LNCaP clone FGC (cell line): ENCODE measurements at regions not wholly inside any gene's neighbourhood (a gene's known extent, or its start where the extent isn't known, plus 50 kb on each side); places are given as distances from the start of the nearest gene placed in this dataset.

Experiments used
- DNase-seq: peaks from one replicate; pipeline ENCODE4 v3.0.0-alpha.2; 2011; ENCODE audit warnings: low read depth
- H3K4me3 ChIP-seq: 2 replicates; pipeline ENCODE4 v1.5.1; 2011; ENCODE audit warnings: mild to moderate bottlenecking, low read depth, low read length, control low read depth
- TF ChIP-seq, protein P1 (sequence below): IDR thresholded peaks from 2 replicates; pipeline ENCODE4 v1.5.1; 2012; ENCODE audit warnings: mild to moderate bottlenecking; ENCODE audit not compliant: control insufficient read depth, insufficient read depth; ENCODE audit errors: extremely low read depth

DNA sequence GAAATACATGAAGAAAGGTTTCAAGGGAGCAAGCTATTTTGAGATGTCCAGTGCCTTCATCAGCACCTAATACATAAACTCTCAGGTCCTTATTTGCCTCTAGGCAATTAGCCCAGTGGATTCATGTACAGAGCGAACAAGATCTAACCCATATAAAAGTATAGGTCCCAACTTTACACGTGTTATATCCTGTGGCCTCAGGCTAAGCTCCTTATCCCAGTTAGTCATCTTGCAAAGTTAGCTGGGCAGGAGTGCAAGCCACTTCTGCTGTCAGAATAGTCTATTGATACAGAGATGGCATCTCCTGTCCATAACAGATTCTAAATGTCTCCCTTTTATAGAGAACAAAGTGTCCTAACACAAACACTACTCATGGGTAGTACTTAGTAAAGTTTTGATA is 203.9 kb upstream of the PIK3C3 start:
- TF ChIP-seq, protein P1, sequence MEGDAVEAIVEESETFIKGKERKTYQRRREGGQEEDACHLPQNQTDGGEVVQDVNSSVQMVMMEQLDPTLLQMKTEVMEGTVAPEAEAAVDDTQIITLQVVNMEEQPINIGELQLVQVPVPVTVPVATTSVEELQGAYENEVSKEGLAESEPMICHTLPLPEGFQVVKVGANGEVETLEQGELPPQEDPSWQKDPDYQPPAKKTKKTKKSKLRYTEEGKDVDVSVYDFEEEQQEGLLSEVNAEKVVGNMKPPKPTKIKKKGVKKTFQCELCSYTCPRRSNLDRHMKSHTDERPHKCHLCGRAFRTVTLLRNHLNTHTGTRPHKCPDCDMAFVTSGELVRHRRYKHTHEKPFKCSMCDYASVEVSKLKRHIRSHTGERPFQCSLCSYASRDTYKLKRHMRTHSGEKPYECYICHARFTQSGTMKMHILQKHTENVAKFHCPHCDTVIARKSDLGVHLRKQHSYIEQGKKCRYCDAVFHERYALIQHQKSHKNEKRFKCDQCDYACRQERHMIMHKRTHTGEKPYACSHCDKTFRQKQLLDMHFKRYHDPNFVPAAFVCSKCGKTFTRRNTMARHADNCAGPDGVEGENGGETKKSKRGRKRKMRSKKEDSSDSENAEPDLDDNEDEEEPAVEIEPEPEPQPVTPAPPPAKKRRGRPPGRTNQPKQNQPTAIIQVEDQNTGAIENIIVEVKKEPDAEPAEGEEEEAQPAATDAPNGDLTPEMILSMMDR = no peak
- no peak overlapping the region for H3K4me3 ChIP-seq
- peak; percentile 98 for DNase-seq

DNA sequence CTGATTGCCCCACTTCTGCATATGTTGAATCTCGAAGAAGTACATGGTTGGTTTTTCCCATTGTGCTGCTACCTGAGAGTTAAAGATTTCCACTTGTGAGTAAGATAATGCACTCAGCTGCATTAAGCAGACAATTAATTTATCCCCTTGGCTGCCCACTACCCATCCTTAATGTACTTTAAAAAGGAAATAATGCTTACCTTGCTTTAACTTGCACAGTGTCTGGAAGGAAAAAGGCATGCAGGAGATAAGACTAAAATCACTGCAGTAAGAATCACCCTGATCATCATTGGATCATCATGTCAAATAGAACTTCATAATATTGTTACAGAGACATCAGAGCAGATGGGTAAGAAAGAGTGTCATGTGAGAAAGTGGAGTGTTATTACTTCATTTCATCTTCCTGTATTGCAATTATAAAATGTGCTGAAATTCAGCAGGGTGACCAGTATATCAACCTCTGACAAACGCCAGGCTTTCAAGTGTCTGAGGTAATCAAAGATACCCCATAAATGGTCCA is 207.3 kb upstream of the PIK3C3 start:
- no peak for DNase-seq
- TF ChIP-seq, protein P1 = no peak
- no peak overlapping the region for H3K4me3 ChIP-seq

DNA sequence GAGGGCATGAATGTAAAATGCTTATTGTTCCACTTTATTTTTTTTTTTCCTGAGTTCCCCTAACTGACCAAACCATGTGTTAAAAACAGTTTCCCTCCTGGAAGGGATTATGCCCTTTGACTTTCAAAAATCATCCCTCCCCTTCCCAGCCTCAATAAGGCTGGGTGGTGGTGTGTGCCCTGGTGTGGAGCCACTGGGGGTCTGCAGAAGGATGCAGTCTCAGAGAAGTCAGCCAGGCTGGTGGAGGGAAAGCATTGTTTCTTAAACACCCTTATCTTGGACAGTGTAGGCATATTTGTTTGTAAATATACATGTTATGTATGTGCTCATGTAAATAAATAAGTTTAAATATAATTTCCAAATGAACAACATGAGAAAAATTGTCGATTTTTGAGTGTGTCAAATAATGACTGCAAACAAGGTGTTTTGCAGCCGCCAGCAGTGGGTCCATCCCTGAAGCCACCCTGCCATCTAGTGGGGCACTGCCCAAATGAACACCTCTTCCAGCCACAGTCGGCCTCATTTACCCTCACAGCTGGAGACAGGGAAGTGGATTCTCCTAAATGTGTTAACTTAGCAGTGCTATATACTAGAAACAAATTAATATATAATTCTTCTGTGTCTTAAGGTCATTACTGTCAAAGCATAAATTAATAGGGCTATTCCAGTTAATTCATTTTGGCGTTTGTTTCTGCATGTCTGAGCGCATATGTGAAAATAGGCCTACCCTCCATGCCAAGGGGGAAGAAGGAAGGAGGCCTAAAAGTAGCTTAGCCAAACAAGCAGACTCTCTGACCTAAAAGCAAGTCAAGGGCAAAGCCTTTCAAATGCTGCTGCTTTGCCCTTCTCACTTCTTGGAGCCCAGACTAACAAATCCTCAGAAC is 209.6 kb upstream of the PIK3C3 start:
- H3K4me3 ChIP-seq = no peak overlapping the region
- peak; percentile 52 for DNase-seq
- TF ChIP-seq, protein P1 = peak; percentile 92

DNA sequence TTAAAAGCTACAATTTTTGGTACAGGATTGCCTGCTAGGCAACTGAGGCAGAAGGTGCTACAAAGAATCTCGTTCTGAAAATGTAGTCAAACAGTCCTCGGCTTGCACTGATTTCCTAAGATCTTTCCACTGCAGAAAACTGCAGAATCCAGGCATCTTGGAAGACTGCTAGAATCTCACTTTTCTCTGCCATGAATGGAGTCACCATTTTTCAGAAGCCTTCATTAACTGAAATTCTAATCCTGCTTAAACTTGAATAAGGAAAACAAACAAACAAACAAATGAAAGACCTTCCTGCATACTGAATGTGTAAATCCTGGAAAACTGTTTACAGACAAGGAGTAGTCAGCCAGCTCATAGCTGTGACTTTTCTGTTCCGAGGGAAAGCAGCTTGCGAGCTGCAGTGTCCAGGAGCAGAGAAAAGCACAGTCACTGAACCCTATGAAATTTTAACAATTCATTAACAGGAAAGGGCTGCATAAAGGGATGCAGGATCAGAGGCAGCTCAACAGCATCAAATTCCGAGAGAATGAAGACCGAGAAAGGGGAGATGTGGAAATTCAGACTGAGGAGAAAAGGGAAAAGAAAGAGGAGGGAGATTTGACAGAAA is 210.5 kb upstream of the PIK3C3 start:
- no peak overlapping the region for H3K4me3 ChIP-seq
- TF ChIP-seq, protein P1 = no peak
- DNase-seq = no peak

DNA sequence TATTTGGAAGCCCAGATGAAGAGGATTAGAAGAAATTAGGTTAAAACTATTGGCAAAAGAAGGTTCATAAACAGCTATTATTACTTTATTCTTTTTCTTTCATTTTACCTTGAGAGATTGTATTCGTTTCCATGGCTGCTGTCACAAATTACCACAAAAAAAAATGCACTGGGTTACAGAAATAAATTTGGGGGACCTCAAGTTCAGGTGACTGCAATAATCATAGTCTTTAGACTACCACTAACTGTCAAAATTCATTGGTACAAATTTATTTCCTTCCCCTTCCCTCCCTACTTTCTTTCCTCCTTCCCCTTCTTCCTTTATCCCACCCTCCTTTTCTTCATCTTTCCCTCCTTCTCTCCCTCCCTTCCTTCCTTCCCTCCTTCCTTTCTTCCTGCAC is 217.8 kb upstream of the PIK3C3 start:
- TF ChIP-seq, protein P1 = no peak
- DNase-seq = no peak
- no peak overlapping the region for H3K4me3 ChIP-seq

DNA sequence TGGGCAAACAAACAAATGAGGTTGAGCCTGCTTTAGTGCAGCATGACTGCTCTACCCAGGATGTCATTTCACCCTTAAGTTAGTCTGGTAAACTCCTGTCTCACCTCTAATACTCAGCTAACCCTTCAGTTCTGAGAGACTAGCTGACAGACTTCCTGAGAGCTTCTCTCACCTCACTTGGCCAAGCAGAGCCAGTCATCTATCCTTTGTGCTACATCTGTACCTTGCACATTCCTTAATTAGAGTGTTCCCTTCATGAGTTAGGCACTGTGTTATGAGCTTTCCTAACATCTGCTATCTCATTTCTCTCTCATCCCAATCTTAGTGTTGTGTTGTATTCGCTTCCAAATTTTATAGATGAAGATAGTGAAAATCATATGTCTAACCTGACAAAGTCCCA is 220.1 kb upstream of the PIK3C3 start:
- TF ChIP-seq, protein P1 = no peak

DNA sequence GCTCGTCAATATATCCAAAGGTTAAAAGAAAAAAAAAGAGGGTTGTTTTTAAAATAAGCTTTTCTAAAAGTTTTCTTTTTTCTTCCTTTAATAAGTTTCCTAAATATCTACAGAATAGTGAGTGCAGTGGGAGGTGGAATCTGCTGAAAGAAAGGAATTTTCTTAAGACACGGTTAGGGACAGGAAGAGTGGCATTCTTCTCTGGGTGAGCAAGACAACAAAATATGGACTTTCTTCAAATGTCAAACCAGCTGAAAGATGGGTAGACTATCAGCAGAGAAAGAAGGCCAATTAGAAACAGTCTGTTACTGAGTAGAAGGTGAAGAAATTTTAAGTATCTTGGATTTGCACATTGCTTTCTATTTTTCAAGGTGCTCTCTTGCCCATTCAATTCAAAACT is 222.7 kb upstream of the PIK3C3 start:
- H3K4me3 ChIP-seq = no peak overlapping the region
- TF ChIP-seq, protein P1 = no peak
- DNase-seq = no peak

More for the DNA sequence above, 220.1 kb upstream of the PIK3C3 start:
- no peak for DNase-seq
- H3K4me3 ChIP-seq = no peak overlapping the region
